ENCODE measurements at regions not wholly inside any gene's neighbourhood (a gene's known extent, or its start where the extent isn't known, plus 50 kb on each side); places are given as distances from the start of the nearest gene placed in this dataset.

DNA sequence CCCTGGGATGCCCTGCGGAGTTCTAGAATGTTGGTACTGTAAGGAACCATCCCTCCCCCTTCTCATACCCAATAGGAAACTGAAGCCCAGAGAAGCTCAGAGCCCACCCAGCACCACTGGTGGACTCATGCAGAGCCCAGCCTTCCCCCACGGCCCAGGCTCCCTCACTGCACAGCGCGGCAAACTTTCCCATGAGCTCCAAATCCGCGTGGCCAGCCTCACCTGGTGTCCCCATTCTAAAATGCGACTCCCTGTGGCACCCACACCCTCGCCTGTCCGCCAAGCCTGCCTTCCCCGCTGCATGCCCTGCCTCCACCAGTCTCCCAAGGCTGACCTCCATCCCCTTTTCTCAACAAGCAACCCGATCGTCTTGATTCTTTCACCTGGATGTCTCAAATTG, 51.1 kb downstream of the PTGR3 start:
- TF ChIP-seq, protein P1, sequence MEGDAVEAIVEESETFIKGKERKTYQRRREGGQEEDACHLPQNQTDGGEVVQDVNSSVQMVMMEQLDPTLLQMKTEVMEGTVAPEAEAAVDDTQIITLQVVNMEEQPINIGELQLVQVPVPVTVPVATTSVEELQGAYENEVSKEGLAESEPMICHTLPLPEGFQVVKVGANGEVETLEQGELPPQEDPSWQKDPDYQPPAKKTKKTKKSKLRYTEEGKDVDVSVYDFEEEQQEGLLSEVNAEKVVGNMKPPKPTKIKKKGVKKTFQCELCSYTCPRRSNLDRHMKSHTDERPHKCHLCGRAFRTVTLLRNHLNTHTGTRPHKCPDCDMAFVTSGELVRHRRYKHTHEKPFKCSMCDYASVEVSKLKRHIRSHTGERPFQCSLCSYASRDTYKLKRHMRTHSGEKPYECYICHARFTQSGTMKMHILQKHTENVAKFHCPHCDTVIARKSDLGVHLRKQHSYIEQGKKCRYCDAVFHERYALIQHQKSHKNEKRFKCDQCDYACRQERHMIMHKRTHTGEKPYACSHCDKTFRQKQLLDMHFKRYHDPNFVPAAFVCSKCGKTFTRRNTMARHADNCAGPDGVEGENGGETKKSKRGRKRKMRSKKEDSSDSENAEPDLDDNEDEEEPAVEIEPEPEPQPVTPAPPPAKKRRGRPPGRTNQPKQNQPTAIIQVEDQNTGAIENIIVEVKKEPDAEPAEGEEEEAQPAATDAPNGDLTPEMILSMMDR (IDR thresholded peaks at IDR 0.05 in 2 of 3, conservative IDR thresholded peaks at IDR 0.05 in 1 of 3; ENCODE audit: borderline replicate concordance in 1 of 3, insufficient read depth in 1 of 3, low read depth in 2 of 3, low read length in 2 of 3), result no peak
- no peak for TF ChIP-seq EGR1 (IDR thresholded peaks at IDR 0.05; ENCODE audit: low read depth)
- TF ChIP-seq POLR2A (IDR thresholded peaks at IDR 0.05; ENCODE audit: borderline replicate concordance, extremely low read depth, insufficient read depth, insufficient read length), result no peak
- no peak for TF ChIP-seq ZFX (IDR thresholded peaks at IDR 0.05)
